Chondrocyte (in vitro differentiated cells): ENCODE measurements at regions not wholly inside any gene's neighbourhood (a gene's known extent, or its start where the extent isn't known, plus 50 kb on each side); places are given as distances from the start of the nearest gene placed in this dataset.
"Not testable (repeated sequence)": the region's sequence is repeated elsewhere in the genome, so short reads cannot be mapped to it uniquely, and the experiment has no call there.

Source experiments
- DNase-seq: peaks from one replicate; pipeline ENCODE4 v3.0.0; 2021; ENCODE audit warnings: mixed read lengths, low spot score
- H3K27ac Mint-ChIP-seq: one replicate; pipeline ENCODE4 v1.8.0; 2021; ENCODE audit warnings: mild to moderate bottlenecking, moderate library complexity, mixed read lengths; ENCODE audit not compliant: unreplicated experiment
- H3K27me3 Mint-ChIP-seq: 2 replicates; pipeline ENCODE4 v1.8.0; 2021; ENCODE audit warnings: low read depth, mixed read lengths
- H3K36me3 Mint-ChIP-seq: 2 replicates; pipeline ENCODE4 v1.8.0; 2021; ENCODE audit warnings: low read depth, mixed read lengths
- H3K4me1 Mint-ChIP-seq: 2 replicates; pipeline ENCODE4 v1.8.0; 2021; ENCODE audit warnings: low read depth, mild to moderate bottlenecking, mixed read lengths
- H3K4me3 Mint-ChIP-seq: one replicate; pipeline ENCODE4 v1.8.0; 2021; ENCODE audit warnings: mild to moderate bottlenecking, moderate library complexity, mixed read lengths; ENCODE audit not compliant: unreplicated experiment
- H3K9me3 Mint-ChIP-seq: 2 replicates; pipeline ENCODE4 v1.8.0; 2021; ENCODE audit warnings: low read depth, mixed read lengths
- CTCF ChIP-seq: fragments of 200-600 bp; sonication (generic); IDR thresholded peaks from 2 replicates; pipeline ENCODE4 v1.5.0; 2021; ENCODE audit warnings: antibody characterized with exemption, mild to moderate bottlenecking, moderate library complexity

GRCh38 chr6:169858293-169858934 is 107.0 kb downstream of the ERMARD start:
- no peak overlapping the region for H3K4me3 Mint-ChIP-seq
- DNase-seq, result no peak
- H3K4me1 Mint-ChIP-seq, result peaks cover 6% of the 10 kb centered on the region
- H3K36me3 Mint-ChIP-seq, result peaks cover 2% of the 10 kb centered on the region
- peaks cover 1% of the 10 kb centered on the region for H3K27me3 Mint-ChIP-seq
- TF ChIP-seq CTCF, result no peak
- H3K27ac Mint-ChIP-seq, result no peak overlapping the region
- peaks cover 5% of the 10 kb centered on the region for H3K9me3 Mint-ChIP-seq

GRCh38 chr6:169857343-169858292 is 106.2 kb downstream of the ERMARD start:
- peaks cover 1% of the 10 kb centered on the region for H3K27me3 Mint-ChIP-seq
- H3K36me3 Mint-ChIP-seq, result peaks cover 2% of the 10 kb centered on the region
- DNase-seq, result no peak
- H3K4me3 Mint-ChIP-seq, result no peak overlapping the region
- H3K9me3 Mint-ChIP-seq, result peaks cover 5% of the 10 kb centered on the region
- no peak overlapping the region for H3K27ac Mint-ChIP-seq
- H3K4me1 Mint-ChIP-seq, result peaks cover 6% of the 10 kb centered on the region
- TF ChIP-seq CTCF, result no peak

- not testable (repeated sequence) for H3K4me3 Mint-ChIP-seq
Observed at GRCh38 chr6:169856442-169857342, 105.3 kb downstream of the ERMARD start.

DNA sequence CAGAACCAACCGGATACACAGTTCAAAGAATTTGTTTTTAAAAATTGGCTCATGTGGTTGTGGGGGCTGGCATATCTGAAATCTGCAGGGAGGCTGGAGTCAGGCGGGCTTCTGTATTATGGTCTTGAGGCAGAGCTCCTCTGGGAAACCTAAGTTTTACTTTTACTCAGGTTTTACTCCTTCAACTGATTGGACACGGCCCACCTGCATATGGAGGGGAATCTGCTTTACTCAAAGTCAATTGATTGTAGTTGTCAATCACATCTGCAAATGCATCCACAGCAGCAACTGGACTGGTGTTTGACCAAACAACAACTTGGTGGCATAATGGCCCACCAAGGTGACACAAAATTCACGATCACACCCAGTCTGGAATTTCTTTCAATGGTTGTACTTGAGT is 103.4 kb downstream of the ERMARD start:
- H3K9me3 Mint-ChIP-seq, result peaks cover 5% of the 10 kb centered on the region
- no peak overlapping the region for H3K4me3 Mint-ChIP-seq
- H3K27ac Mint-ChIP-seq, result no peak overlapping the region
- H3K36me3 Mint-ChIP-seq, result peaks cover 2% of the 10 kb centered on the region
- TF ChIP-seq CTCF, result no peak
- H3K4me1 Mint-ChIP-seq, result no peaks in the 10 kb centered on the region
- peaks cover 7% of the 10 kb centered on the region for H3K27me3 Mint-ChIP-seq
- no peak for DNase-seq

More at GRCh38 chr6:169856442-169857342, 105.3 kb downstream of the ERMARD start:
- H3K27me3 Mint-ChIP-seq, DNase-seq, H3K4me1 Mint-ChIP-seq, H3K27ac Mint-ChIP-seq, H3K36me3 Mint-ChIP-seq, H3K9me3 Mint-ChIP-seq: not testable (repeated sequence)

GRCh38 chr6:169854083-169854725 is 102.8 kb downstream of the ERMARD start:
- Mint-ChIP-seq H3K4me3 (no peak overlapping the region), H3K4me1 (no peaks in the 10 kb centered on the region), H3K27me3 (peaks cover 7% of the 10 kb centered on the region), H3K36me3 (peaks cover 2% of the 10 kb centered on the region), H3K27ac (no peak overlapping the region), H3K9me3 (peaks cover 5% of the 10 kb centered on the region)
- DNase-seq, result no peak
- TF ChIP-seq CTCF, result no peak
